Neural cell (in vitro differentiated cells): ENCODE measurements at regions not wholly inside any gene's neighbourhood (a gene's known extent, or its start where the extent isn't known, plus 50 kb on each side); places are given as distances from the start of the nearest gene placed in this dataset.
"Not testable (repeated sequence)": the region's sequence is repeated elsewhere in the genome, so short reads cannot be mapped to it uniquely, and the experiment has no call there.

ENCODE experiments used
- H2AFZ ChIP-seq: fragments of 200-600, 300-800 bp; sonication (generic), shearing (Covaris generic); 2 replicates; pipeline ENCODE4 v1.6.0; 2014; ENCODE audit warnings: low read depth, mild to moderate bottlenecking, antibody characterized with exemption, low read length, moderate library complexity
- H3F3A ChIP-seq: fragments of 200-600 bp; shearing (Covaris generic); 2 replicates; pipeline ENCODE4 v1.6.1; 2016; ENCODE audit warnings: mild to moderate bottlenecking, moderate library complexity, mixed read lengths, antibody characterized with exemption, low read length; ENCODE audit not compliant: insufficient read depth, poor library complexity, severe bottlenecking
- H3K27ac ChIP-seq: fragments of 200-600, 300-800 bp; sonication (generic), shearing (Covaris generic); 2 replicates; pipeline ENCODE4 v1.5.1; 2014; ENCODE audit warnings: mild to moderate bottlenecking, low read length, moderate library complexity
- H3K27me3 ChIP-seq: fragments of 300-800, 200-600 bp; sonication (generic), shearing (Covaris generic); 2 replicates; pipeline ENCODE4 v1.6.0; 2014; ENCODE audit warnings: mild to moderate bottlenecking, low read depth, low read length, moderate library complexity; ENCODE audit not compliant: insufficient read depth
- H3K36me3 ChIP-seq: fragments of 300-800, 200-600 bp; sonication (generic), shearing (Covaris generic); 2 replicates; pipeline ENCODE4 v1.5.1; 2014; ENCODE audit warnings: mild to moderate bottlenecking, antibody characterized with exemption, low read length, moderate library complexity; ENCODE audit not compliant: insufficient read depth
- H3K4me2 ChIP-seq: fragments of 300-800, 200-600 bp; sonication (generic), shearing (Covaris generic); 2 replicates; pipeline ENCODE4 v1.6.0; 2014; ENCODE audit warnings: mild to moderate bottlenecking, low read length
- H3K4me3 ChIP-seq: fragments of 300-800, 200-600 bp; sonication (generic), shearing (Covaris generic); 2 replicates; pipeline ENCODE4 v1.5.1; 2014; ENCODE audit warnings: mild to moderate bottlenecking, low read length, moderate library complexity
- H3K79me2 ChIP-seq: fragments of 200-600 bp; shearing (Covaris generic); replicated peaks from 2 replicates; pipeline ENCODE4 v1.6.0; 2014; ENCODE audit warnings: mild to moderate bottlenecking, low read length, moderate library complexity; ENCODE audit not compliant: insufficient read depth
- H3K9ac ChIP-seq: fragments of 300-800, 200-600 bp; sonication (generic), shearing (Covaris generic); 2 replicates; pipeline ENCODE4 v1.6.1; 2016; ENCODE audit warnings: mild to moderate bottlenecking, low read length, mixed read lengths
- H3K9me2 ChIP-seq: fragments of 200-600 bp; shearing (Covaris generic); 2 replicates; pipeline ENCODE4 v1.6.1; 2016; ENCODE audit warnings: mild to moderate bottlenecking, low read length, mixed read lengths; ENCODE audit not compliant: insufficient read depth
- H3K9me3 ChIP-seq: fragments of 200-600, 300-800 bp; sonication (generic), shearing (Covaris generic); 2 replicates; pipeline ENCODE4 v1.6.1; 2016; ENCODE audit warnings: mild to moderate bottlenecking, mixed run types, low read length, moderate library complexity, mixed read lengths
- H4K20me1 ChIP-seq: fragments of 200-600 bp; shearing (Covaris generic); 2 replicates; pipeline ENCODE4 v1.6.1; 2016; ENCODE audit warnings: mild to moderate bottlenecking, mixed run types; ENCODE audit not compliant: insufficient read depth
- CTCF ChIP-seq: fragments of 450-650 bp; IDR thresholded peaks from 2 replicates; pipeline ENCODE4 v1.5.1; 2014; ENCODE audit warnings: antibody characterized with exemption, mild to moderate bottlenecking, moderate library complexity; ENCODE audit not compliant: poor library complexity, severe bottlenecking
- EP300 ChIP-seq: fragments of 450-650 bp; conservative IDR thresholded peaks from 2 replicates; pipeline ENCODE4 v1.6.1; 2014; ENCODE audit warnings: antibody characterized with exemption, mild to moderate bottlenecking, moderate library complexity; ENCODE audit not compliant: poor library complexity, severe bottlenecking
- EZH2 ChIP-seq: fragments of 200-600, 300-800 bp; shearing (Covaris generic), sonication (generic); IDR thresholded peaks from 2 replicates; pipeline ENCODE4 v1.6.1; 2014; ENCODE audit warnings: antibody characterized with exemption, low read length, borderline replicate concordance, mild to moderate bottlenecking; ENCODE audit not compliant: insufficient read depth, poor library complexity, severe bottlenecking
- MXI1 ChIP-seq: fragments of 450-650 bp; conservative IDR thresholded peaks from 2 replicates; pipeline ENCODE4 v1.6.1; 2014; ENCODE audit warnings: antibody characterized with exemption, mild to moderate bottlenecking; ENCODE audit not compliant: poor library complexity, severe bottlenecking
- POLR2AphosphoS5 ChIP-seq: IDR thresholded peaks from 2 replicates; pipeline ENCODE4 v1.6.1; 2012
- RAD21 ChIP-seq: fragments of 450-650 bp; conservative IDR thresholded peaks from 2 replicates; pipeline ENCODE4 v1.6.1; 2014; ENCODE audit warnings: antibody characterized with exemption, mild to moderate bottlenecking, moderate library complexity
- REST ChIP-seq: IDR thresholded peaks from 2 replicates; pipeline ENCODE4 v1.6.1; 2012; ENCODE audit warnings: borderline replicate concordance
- SMC3 ChIP-seq: fragments of 450-650 bp; conservative IDR thresholded peaks from 2 replicates; pipeline ENCODE4 v1.6.1; 2014; ENCODE audit warnings: antibody characterized with exemption, mild to moderate bottlenecking, moderate library complexity; ENCODE audit not compliant: poor library complexity
- TAF1 ChIP-seq: IDR thresholded peaks from 2 replicates; pipeline ENCODE4 v1.6.1; 2012; ENCODE audit warnings: low read depth

- Histone ChIP-seq H3K4me2 (no peak overlapping the region), H3K27ac (no peak overlapping the region), H3K4me3 (no peak overlapping the region), H3K27me3 (no peaks in the 10 kb centered on the region), H3K9ac (no peak overlapping the region), H3K9me2 (no peaks in the 10 kb centered on the region), H4K20me1 (no peaks in the 10 kb centered on the region), H3F3A (no peaks in the 10 kb centered on the region), H3K79me2 (no peaks in the 10 kb centered on the region), H2AFZ (no peak overlapping the region), H3K9me3 (no peaks in the 10 kb centered on the region), H3K36me3 (no peaks in the 10 kb centered on the region)
- TF ChIP-seq POLR2AphosphoS5, result no peak
- TF ChIP-seq SMC3, result no peak
- TF ChIP-seq TAF1, result no peak
- no peak for TF ChIP-seq REST
- TF ChIP-seq MXI1, result no peak
- TF ChIP-seq EP300, result no peak
- no peak for TF ChIP-seq EZH2
- no peak for TF ChIP-seq CTCF
- TF ChIP-seq RAD21, result no peak
Observed at GRCh38 chr9:100813871-100814270, 214.7 kb upstream of the PLPPR1 start.

GRCh38 chr9:100819980-100820379, 208.5 kb upstream of the PLPPR1 start:
- H3K79me2 ChIP-seq, result no peaks in the 10 kb centered on the region
- H4K20me1 ChIP-seq, result no peaks in the 10 kb centered on the region
- no peak for TF ChIP-seq EZH2
- TF ChIP-seq SMC3, result no peak
- no peak for TF ChIP-seq MXI1
- no peak for TF ChIP-seq REST
- no peak for TF ChIP-seq EP300
- no peak for TF ChIP-seq RAD21
- TF ChIP-seq POLR2AphosphoS5, result no peak
- no peak for TF ChIP-seq TAF1
- TF ChIP-seq CTCF, result no peak
- H3K9ac ChIP-seq, result no peak overlapping the region
- no peaks in the 10 kb centered on the region for H3K27me3 ChIP-seq
- no peak overlapping the region for H3K27ac ChIP-seq
- no peak overlapping the region for H3K4me3 ChIP-seq
- no peak overlapping the region for H3K4me2 ChIP-seq
- no peak overlapping the region for H2AFZ ChIP-seq
- H3K9me3 ChIP-seq, result no peaks in the 10 kb centered on the region
- no peaks in the 10 kb centered on the region for H3K9me2 ChIP-seq
- no peaks in the 10 kb centered on the region for H3K36me3 ChIP-seq
- no peaks in the 10 kb centered on the region for H3F3A ChIP-seq

- H4K20me1 ChIP-seq, H2AFZ ChIP-seq, H3K27ac ChIP-seq, H3K27me3 ChIP-seq, H3K4me3 ChIP-seq, H3K9ac ChIP-seq, H3K79me2 ChIP-seq, H3K9me2 ChIP-seq, H3K36me3 ChIP-seq, H3F3A ChIP-seq, H3K4me2 ChIP-seq, H3K9me3 ChIP-seq: not testable (repeated sequence)
Observed at GRCh38 chr9:100833035-100833434, 195.5 kb upstream of the PLPPR1 start.
